DMS153 treated with DMSO at 0.1 percent for 48 hours (cell line): ENCODE measurements at regions not wholly inside any gene's neighbourhood (a gene's known extent, or its start where the extent isn't known, plus 50 kb on each side); places are given as distances from the start of the nearest gene placed in this dataset.

ENCODE experiments used
- DNase-seq: peaks from one replicate; lab custom pipeline; 2025; ENCODE audit not compliant: unreplicated experiment; lab: John Stamatoyannopoulos, UW

DNA sequence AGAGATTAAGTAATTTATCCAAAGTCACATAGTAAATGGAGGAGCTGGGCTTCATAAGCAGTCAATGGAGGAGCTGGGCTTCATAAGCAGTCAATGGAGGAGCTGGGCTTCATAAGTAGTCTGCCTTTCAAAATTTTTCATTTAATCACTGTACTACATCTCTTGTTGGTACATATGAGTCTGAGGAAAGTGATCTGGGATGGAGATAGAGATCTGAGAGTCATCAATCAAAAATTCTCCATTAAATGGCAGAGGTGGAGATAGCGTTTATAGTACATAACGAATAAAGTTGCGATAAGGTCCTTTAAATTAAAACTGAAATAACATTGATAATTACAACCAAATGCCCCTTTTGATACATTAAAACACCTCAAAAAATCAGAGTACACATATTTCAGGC, 189.3 kb downstream of the KLF5 start:
- DNase-seq = no peak

DNA sequence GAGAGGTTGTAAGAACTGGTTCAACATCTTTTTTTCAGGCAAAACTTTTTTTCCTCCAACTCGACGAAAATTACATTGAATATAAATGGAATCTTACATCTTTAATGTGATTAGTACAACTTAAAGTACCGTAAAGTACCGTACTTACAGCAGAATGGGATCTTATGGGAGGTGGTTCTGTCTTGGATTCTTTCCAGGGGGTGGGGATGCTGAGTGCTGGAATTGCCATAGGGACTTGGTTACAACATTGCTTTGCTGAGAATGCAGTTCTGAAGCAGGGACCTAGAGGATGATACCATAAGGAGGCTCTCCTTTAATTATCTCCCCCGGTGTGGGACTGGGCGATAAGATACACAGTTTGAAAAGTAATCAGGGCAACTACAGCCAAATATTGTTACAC, 186.4 kb downstream of the KLF5 start:
- DNase-seq = no peak

DNA sequence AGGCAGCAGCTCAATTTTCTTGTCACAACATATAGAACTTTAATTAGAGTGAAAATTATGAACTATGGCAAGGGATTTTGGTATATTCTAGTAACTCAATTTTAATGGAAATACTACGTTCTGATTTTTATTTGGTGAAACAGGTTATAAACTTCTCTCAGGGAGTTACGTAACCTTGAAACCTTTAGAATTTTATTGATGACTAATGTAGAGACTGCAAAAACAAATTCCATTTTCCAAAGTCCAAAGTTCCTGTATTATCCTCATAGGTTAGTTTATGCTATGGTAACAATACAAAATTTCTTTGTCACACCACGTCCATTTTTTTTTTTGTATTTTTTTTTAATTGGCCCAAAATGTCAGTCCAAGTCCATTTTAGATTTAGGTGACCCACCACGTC, 185.7 kb downstream of the KLF5 start:
- no peak for DNase-seq

DNA sequence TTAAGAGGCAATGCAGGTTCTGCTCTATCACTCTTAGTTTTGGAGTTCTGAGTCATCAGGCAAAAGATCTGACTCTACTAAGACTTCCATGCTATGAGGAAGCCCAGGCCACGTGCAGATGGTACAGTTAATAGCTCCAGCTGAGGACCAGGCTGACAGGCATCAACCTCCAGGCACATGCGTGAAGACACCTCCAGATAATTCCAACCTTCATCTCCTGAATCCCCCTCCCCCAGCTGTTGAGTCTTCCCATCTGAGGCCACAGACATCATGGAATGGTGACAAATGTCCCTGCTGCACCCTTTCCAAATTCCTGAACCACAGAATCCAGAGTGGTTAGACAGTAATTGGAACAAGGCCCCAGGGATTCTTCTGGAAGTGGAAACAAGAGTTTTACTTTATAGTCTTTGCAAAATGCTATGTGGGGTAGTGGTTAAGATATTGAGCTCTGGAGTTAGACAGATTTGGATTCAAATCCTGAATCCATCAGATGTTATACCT, 183.8 kb downstream of the KLF5 start:
- no peak for DNase-seq

DNA sequence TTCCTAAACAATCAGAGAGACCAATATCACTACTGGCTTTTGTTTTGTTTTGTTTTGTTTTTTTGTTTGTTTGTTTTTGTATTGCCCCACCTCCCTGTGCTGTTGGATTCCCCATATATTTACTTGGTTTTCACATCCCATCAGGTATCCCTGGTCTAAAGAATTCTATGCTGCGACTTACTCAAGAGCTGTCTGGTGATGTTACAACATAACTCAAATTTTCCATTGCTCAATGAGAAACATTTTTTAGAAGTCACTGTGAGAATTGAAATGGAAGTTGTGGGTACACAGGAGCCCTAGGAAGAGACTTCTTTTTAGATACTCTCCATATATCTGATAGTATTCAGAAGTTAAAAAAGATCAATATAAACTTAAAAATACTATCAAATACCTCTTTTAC, 181.4 kb downstream of the KLF5 start:
- no peak for DNase-seq

DNA sequence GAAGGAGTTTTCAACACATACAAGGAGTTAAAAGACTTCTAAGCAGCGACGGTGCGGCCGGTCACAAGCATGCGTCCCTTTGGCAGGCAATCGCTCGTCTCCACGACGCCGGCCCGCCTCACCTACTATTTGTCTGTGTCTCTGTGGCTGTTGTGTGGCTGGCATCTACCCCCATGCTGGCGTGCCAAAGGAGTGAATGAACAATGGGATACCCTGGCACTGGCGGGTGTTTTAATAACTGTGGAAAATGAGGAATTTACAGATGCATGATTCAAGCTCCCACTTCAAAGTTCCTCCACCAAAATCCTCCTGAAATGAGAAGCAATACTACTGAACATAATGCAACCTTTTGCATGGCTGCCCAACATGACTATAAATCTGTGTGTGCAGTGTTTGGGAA, 176.6 kb downstream of the KLF5 start:
- no peak for DNase-seq

DNA sequence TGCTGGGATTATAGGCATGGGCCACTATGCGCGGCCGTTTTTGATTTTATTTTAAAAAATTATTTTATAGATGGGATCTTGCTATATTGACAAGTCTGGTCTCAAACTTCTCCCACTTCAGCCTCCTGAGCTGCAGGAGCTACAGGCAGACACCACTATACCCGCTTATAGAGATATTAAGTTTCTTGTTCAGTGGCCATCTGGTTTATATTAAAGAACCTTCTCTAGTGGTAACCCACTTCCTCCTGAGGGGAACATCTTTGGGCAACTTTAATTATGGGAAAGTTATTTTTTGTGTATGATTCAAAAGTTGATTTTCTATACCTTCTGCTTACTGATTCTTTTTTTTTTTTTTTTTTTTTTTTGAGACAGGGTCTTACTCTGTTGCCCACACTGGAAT, 172.7 kb downstream of the KLF5 start:
- DNase-seq = no peak

DNA sequence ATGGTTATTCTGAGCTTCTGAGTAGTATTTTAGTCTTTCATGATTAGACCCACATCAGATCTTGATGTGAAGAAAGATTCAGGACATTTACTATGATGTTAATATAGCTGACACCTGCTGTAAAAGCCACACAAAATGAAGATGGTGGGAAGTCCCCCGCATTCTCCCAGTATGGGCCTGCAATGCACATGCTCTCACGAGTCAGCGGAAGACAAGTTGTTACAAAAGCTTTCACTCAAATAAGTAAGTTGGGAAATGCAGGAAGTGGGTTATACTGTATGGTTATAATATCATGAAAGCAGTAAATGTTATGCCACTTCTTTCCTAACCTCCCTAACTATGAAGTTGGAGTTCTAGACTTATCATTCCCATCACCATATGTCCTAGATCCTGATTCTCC, 171.9 kb downstream of the KLF5 start:
- DNase-seq = no peak

DNA sequence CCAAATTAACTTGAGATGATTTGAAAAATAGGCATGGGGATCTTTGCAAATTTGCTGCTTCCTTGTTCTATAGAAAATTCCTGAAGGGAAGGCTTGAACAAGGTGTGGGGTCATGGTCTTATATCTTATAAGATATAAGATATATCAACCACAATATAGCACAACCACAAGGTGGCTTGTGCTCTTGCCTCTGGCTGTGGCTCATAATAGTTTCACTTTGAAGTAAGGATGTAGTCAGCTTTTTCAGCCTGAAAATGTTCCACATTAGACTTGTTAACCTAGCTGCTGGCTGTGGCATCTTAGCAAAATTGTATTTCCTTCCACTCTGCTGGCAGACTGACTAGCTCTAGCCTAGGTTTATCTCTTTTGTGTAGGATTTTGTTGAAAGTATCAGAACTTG, 169.7 kb downstream of the KLF5 start:
- DNase-seq = no peak

DNA sequence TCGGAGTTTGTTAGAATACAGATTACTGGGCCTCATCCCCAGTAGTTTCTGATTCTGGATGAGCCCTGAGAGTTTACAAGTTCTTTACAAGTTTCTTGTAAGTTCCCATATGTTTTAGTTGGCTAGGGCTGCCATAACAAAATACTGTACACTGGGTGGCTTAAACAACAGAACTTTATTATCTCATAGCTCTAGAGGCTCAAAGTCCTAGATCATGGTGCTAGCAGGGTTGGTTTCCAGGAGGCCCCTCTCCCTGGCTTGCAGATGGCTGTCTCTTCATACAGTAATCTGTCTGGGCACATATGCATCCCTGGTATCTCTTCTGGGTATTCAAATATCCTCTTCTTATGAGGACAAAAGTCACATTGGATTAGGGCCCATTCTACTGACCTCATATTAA, 167.2 kb downstream of the KLF5 start:
- DNase-seq = no peak

DNA sequence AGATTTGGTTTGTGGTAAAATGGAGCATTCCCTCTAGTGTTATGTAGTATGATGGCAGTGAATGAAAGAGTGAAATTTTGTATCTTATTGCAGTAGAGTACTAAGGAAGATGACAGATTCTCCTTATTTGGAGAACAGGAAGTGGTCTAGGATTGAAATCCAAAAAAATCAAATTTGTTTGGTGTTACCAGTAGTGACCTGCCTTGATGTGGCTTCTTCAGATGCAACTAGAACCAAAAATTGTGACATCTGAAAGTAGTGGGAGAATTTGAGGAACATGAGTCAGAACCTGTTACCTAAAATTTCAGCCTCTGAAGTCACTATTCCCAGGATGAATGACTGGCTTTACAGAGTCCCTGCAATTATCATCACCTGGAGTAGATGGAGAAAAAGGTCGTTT, 165.9 kb downstream of the KLF5 start:
- no peak for DNase-seq

DNA sequence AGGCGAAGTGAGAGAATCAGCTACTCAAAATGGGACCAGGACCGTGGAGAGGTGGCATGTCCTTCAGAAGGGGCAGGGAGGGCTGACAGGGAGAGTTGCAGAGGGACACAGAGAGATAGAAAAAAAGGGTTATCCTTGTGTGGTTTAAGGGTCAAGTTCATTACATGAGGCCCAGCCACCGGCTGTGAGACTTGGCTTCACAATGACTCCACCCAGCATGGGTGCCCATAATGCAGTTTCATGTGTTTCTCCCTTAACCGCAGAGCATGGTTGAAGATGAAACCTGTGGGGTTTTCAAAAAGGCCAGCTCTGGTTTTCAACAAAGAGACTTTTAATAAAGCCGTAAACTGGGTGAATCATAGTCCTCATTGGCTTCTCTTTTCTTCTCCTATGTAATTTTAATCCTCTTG, 164.6 kb downstream of the KLF5 start:
- DNase-seq = no peak

DNA sequence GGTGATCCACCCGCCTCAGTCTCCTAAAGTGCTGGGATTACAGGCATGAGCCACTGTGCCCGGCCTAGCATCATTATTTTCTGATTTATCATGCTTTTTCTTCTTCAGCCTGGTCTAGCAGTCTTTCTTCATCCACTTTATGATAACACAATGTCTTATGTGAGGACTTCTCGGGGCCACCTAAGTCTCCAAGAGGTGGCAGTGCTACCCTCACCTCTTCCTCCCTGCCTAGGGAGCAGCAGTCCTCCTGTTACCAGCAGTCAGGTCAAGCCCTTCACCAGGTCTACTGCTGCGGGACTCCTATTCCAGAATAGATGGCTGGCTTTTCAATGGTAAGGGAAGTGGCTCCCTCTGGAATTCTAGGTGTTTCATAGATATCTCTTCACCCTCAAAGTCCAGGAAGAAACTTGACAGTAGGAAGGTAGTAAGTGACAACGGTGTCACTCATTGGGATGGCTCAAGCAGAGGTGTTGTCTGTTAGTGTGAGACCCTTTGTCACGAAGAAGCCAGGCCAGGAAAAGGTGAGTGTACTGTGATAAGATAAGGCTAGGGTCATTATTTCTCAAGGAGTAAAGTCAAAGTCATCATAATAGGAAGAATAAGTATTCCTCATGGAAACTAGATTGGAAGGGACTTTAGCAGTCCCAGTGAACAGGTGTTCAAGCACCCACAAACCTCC, 164.0 kb downstream of the KLF5 start:
- DNase-seq = no peak

DNA sequence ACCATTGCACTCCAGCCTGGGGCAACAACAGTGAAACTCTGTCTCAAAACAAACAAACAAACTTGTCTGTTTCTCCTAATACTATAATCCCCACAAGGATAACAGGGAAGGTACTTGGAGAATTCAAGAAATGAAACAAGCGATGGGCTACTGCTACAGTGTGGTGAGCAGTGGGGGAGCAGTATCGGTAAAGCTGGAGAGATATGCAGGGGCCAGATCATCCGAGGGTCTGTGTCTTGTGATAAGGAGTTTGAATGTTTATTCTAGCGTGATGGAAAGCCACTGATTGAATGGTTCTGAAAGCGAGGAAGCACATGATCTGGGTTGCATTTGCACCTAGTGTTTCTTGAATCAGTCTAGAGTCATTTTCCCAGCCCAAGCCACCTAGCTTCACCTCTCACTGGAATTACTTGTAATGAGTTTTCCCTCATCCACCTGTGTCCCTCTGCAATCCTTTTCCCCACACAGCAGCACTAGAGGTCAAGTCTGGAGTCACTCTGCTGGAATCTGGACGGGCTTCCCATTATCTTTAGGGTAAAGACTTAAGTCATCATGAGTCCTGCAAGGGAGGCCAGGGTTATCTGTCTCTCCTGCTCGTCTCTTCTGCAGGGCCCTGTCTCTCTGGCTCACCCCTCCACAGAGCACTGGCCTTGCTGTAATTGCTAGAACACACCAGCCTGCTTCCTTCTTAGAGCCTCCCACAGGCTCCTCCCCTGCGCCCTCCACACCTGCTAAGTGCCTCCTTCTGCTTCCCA, 162.3 kb downstream of the KLF5 start:
- no peak for DNase-seq

DNA sequence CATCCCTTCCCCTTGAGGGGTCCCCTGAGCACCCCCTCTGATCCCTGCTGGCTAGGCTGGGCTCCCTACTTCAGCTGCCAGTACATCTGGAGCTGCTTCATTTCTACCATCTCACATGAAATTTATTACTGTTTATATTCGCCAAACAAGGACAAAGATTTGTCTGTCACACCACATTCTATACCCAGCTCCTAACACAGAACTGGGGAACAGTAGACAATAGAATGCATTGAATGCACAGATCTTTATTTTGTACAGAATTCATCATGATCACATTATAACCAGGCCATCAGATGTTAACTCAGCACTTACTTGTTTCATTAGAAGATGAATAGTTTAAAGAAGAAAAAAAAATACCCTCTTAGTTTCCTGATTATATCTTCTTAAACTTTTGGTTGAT, 159.4 kb downstream of the KLF5 start:
- DNase-seq = no peak

DNA sequence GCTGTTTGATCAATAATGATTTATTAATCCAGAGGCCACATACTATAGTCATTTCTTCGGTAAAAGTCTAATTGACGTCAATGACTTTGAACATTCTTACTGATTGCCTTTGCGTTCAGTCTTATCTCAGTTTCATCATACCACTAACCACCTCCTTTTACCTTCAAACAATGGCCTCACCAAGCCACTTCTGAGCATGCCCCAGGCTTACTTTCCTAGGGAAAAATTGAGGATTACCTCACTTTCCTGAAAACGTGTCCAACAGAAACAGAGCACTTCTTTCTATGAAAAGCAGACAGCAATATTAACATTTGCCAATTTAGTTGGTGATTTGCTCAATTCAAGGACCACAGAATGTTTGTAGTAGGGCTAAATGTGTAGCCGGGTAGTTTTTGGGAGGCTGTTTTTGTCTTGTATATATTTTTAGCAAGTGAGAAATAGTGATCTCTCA, 157.6 kb downstream of the KLF5 start:
- DNase-seq = no peak

DNA sequence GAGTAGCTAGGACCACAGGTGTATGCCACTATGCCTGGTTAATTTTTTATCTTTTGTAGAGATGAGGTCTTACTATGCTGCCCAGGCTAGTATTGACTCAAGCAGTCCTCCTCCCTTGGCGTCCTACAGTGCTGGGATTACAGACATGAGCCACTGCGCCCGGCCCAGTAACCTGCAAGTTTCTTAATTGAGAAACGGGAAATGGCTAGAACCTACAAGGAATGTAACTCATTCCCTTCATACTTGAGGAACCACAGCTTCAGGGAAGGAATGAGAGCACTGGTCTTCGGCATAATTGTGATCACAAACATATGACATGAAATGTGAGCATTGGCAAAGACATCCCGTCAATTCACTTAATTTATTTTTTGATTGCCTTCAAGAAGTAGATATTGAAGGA, 157.0 kb downstream of the KLF5 start:
- no peak for DNase-seq

DNA sequence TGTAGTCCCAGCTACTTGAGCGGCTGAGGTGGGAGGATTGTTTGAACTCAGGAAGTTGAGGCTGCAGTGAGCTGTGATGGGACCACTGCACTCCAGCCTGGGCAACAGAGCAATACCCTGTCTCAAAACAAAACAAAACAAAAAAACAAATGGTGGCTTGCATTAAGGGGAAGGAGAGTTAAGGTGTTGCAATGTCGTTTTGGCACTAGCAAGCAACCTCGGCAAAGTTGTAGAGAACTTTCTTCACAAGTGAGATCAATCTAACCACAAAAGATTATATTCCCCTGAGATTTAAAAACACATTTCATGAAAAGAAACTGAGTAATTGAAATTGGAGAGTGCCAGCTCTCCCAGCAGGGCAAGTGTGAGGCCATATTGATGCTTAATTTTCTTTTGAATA, 153.7 kb downstream of the KLF5 start:
- DNase-seq = no peak

DNA sequence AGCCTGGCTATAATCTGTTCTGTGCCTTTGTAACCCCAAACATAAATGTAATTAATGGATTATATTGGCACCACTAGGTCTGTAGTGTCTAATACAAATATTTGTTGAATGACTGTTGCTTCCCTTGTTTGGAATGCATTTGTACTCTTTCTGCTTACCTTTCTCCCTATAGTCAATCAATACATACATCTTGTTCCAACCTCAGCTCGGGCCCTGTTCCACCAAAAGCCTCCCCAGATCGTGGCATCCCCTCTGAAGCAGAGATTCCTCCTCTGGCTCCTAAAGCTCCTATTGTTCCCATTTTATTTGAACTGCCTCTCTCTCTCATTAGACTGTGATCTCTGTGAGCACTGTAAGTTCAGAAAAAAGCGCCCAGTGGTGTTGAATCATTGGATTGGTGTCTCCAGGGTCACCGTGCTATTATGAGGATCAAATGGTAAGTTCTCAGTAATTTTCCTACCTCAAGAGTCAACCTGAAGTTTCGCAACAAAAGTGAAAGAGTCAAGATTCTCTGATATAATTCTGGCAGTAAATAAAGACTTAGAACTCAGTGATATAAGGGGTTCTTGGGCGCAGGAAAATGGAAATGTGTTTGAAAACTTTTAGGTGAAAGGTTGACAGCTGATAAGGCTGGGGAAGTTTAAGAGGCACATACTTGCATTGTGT, 151.5 kb downstream of the KLF5 start:
- DNase-seq = no peak

DNA sequence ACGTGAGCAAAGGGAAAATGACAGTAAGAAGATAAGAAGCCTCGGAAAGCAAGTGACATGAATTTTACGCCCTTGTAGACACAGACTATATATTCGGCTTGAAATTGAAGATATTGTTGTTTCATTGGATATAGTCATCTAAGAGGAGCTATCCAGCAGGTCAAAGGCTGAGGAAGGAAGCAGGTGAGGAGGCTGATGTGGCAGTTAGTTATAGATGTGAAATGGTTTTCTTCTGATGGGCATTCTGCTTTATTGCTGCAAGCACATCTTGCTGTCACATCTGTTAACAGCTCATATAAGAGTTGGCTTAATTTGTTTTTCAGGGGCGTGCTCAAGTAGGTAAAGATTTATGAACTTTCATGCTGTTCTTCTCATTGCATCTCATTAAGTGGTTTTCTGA, 146.1 kb downstream of the KLF5 start:
- no peak for DNase-seq

DNA sequence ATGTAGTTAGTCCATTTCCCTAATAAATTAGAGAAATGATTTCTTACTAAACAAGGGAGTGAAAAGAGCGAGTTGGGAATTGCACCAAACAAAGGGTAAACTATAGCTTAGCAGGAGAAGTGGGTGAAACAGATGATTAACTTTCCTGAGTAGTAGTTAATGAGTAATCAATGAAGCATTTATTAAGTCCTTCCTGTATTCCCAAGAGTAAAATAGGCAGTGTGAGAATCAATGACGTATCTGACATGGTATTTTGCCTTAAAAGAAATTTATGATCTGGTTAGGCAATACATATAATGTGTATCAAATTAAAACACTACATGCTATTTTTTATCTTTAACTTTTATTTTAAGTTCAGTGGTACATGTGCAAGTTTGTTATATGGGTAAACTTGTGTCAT, 142.8 kb downstream of the KLF5 start:
- no peak for DNase-seq

DNA sequence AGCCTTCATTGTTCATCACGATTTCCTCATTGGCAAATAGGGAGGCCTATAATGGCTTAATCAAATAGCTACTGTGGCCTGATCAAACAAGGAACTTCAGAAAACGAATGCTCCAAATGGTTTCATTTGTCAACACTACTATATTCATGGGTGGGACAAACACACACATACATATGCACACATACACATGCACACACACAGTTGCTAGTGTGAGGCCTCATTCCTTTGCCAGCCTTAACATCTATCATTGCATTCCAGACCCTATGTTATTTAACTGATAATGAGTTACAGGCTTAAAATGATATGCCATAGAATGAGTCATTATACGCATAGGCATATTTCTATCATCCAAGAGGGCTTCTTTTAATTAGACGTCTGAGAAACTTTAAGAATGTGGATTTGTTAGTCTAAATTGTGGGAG, 140.2 kb downstream of the KLF5 start:
- peak; percentile 18 for DNase-seq
